A549 (cell line): ENCODE measurements at regions not wholly inside any gene's neighbourhood (a gene's known extent, or its start where the extent isn't known, plus 50 kb on each side); places are given as distances from the start of the nearest gene placed in this dataset.

Experiments used
- CBX8 ChIP-seq: fragments of 200-600 bp; sonication (generic); IDR thresholded peaks from 2 replicates; pipeline ENCODE4 v1.6.1; 2016
- CEBPB ChIP-seq, 2 experiments: fragments of >200 bp in 1 of 2; sonication (Bioruptor Twin) in 1 of 2; formaldehyde crosslinking in 1 of 2; IDR thresholded peaks; 2 replicates each; pipeline ENCODE4 v1.6.1; 2012 to 2016
- EHMT2 ChIP-seq: fragments of 200-600 bp; sonication (generic); IDR thresholded peaks from 2 replicates; pipeline ENCODE4 v1.6.1; 2016; ENCODE audit warnings: antibody characterized with exemption, low read depth, mild to moderate bottlenecking, moderate library complexity
- HDAC2 ChIP-seq: fragments of 200-600 bp; sonication (generic); IDR thresholded peaks from 2 replicates; pipeline ENCODE4 v1.6.1; 2016
- JUNB ChIP-seq: fragments of >200 bp; sonication (Bioruptor Twin); formaldehyde crosslinking; IDR thresholded peaks from 2 replicates; pipeline ENCODE4 v1.6.1; 2016
- KDM1A ChIP-seq: fragments of 200-600 bp; sonication (generic); IDR thresholded peaks from 2 replicates; pipeline ENCODE4 v1.6.1; 2016; ENCODE audit warnings: low read depth, mild to moderate bottlenecking
- PHF8 ChIP-seq: fragments of 200-600 bp; sonication (generic); IDR thresholded peaks from 2 replicates; pipeline ENCODE4 v1.6.1; 2016; ENCODE audit warnings: low read depth, mild to moderate bottlenecking, antibody characterized with exemption, moderate library complexity, borderline replicate concordance
- POLR2A ChIP-seq: IDR thresholded peaks from 2 replicates; pipeline ENCODE4 v1.6.1; 2012; ENCODE audit warnings: mild to moderate bottlenecking, low read length
- RAD21 ChIP-seq, 2 experiments: fragments of >200 bp in 1 of 2; sonication (Bioruptor Twin) in 1 of 2; formaldehyde crosslinking in 1 of 2; IDR thresholded peaks in 1 of 2; conservative IDR thresholded peaks in 1 of 2; 2 replicates in 1 of 2; 3 replicates in 1 of 2; pipeline ENCODE4 v1.6.1; 2012 to 2018; ENCODE audit warnings: inconsistent platforms in 1 of 2
- RCOR1 ChIP-seq: fragments of 150-350 bp; IDR thresholded peaks from 2 replicates; pipeline ENCODE4 v1.6.1; 2014; ENCODE audit warnings: antibody characterized with exemption, low read length, low read depth
- TF ChIP-seq, protein P1 (sequence below): fragments of >200 bp; sonication (Bioruptor Twin); formaldehyde crosslinking; IDR thresholded peaks from 3 replicates; pipeline ENCODE4 v1.5.1; 2016
- TF ChIP-seq, protein P2 (sequence below): fragments of 150-350 bp; IDR thresholded peaks from 2 replicates; pipeline ENCODE4 v1.6.1; 2014; ENCODE audit warnings: low read depth, mild to moderate bottlenecking, low read length
- TF ChIP-seq, protein P3 (sequence below): fragments of >200 bp; sonication (Bioruptor Twin); formaldehyde crosslinking; IDR thresholded peaks from 2 replicates; pipeline ENCODE4 v1.6.1; 2016

DNA sequence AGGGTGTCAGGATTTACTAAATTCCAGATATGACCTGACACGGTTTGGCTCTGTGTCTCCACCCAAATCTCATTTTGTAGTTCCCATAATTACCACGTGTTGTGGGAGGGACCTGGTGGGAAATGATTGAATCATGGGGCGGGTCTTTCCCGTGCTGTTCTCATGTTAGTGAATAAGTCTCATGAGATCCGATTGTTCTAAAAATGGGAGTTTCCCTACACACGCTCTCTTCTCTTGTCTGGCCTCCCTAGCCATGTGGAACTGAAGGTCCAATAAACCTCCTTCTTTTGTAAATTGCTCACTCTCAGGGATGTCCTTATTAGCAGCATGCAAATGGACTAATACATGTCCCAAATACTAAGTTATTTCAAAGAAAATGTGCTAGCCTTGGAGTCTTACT lies 121.1 kb downstream of the CENPW start:
- TF ChIP-seq, protein P1, sequence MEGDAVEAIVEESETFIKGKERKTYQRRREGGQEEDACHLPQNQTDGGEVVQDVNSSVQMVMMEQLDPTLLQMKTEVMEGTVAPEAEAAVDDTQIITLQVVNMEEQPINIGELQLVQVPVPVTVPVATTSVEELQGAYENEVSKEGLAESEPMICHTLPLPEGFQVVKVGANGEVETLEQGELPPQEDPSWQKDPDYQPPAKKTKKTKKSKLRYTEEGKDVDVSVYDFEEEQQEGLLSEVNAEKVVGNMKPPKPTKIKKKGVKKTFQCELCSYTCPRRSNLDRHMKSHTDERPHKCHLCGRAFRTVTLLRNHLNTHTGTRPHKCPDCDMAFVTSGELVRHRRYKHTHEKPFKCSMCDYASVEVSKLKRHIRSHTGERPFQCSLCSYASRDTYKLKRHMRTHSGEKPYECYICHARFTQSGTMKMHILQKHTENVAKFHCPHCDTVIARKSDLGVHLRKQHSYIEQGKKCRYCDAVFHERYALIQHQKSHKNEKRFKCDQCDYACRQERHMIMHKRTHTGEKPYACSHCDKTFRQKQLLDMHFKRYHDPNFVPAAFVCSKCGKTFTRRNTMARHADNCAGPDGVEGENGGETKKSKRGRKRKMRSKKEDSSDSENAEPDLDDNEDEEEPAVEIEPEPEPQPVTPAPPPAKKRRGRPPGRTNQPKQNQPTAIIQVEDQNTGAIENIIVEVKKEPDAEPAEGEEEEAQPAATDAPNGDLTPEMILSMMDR: no peak
- TF ChIP-seq, protein P2, sequence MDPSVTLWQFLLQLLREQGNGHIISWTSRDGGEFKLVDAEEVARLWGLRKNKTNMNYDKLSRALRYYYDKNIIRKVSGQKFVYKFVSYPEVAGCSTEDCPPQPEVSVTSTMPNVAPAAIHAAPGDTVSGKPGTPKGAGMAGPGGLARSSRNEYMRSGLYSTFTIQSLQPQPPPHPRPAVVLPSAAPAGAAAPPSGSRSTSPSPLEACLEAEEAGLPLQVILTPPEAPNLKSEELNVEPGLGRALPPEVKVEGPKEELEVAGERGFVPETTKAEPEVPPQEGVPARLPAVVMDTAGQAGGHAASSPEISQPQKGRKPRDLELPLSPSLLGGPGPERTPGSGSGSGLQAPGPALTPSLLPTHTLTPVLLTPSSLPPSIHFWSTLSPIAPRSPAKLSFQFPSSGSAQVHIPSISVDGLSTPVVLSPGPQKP: no peak
- no peak for TF ChIP-seq RAD21 (conservative IDR thresholded peaks at IDR 0.05 in 1 of 2, IDR thresholded peaks at IDR 0.05 in 1 of 2)
- no peak for TF ChIP-seq HDAC2
- TF ChIP-seq EHMT2: no peak
- no peak for TF ChIP-seq KDM1A
- TF ChIP-seq, protein P3, sequence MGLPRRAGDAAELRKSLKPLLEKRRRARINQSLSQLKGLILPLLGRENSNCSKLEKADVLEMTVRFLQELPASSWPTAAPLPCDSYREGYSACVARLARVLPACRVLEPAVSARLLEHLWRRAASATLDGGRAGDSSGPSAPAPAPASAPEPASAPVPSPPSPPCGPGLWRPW: no peak
- TF ChIP-seq CBX8: no peak
- TF ChIP-seq POLR2A: no peak
- TF ChIP-seq PHF8: no peak
- TF ChIP-seq RCOR1: no peak
- no peak for TF ChIP-seq CEBPB (IDR thresholded peaks at IDR 0.05)
- TF ChIP-seq JUNB: no peak
